ENCODE measurements at regions not wholly inside any gene's neighbourhood (a gene's known extent, or its start where the extent isn't known, plus 50 kb on each side); places are given as distances from the start of the nearest gene placed in this dataset.
"Not testable (repeated sequence)": the region's sequence is repeated elsewhere in the genome, so short reads cannot be mapped to it uniquely, and the experiment has no call there.

GRCh38 chr19:41495589-41495988 lies 52.6 kb downstream of the ERICH4 start:
- DNase-seq (ENCODE audit: insufficient read length, low spot score) (no peak), FAIRE-seq (no peak)
- TF ChIP-seq POU2F2 (IDR thresholded peaks at IDR 0.05; ENCODE audit: low read depth, low read length): no peak
- no peak for TF ChIP-seq TAF1 (IDR thresholded peaks at IDR 0.05; ENCODE audit: low read depth, low read length)
- no peak for TF ChIP-seq POLR2A (IDR thresholded peaks at IDR 0.05; ENCODE audit: low read depth, low read length)
- TF ChIP-seq PAX5 (IDR thresholded peaks at IDR 0.05; ENCODE audit: insufficient read depth, low read length, severe bottlenecking): no peak
- TF ChIP-seq POLR2AphosphoS5 (IDR thresholded peaks at IDR 0.05; ENCODE audit: low read depth, low read length): no peak
- no peak for TF ChIP-seq SPI1 (IDR thresholded peaks at IDR 0.05; ENCODE audit: low read depth, low read length)

DNA sequence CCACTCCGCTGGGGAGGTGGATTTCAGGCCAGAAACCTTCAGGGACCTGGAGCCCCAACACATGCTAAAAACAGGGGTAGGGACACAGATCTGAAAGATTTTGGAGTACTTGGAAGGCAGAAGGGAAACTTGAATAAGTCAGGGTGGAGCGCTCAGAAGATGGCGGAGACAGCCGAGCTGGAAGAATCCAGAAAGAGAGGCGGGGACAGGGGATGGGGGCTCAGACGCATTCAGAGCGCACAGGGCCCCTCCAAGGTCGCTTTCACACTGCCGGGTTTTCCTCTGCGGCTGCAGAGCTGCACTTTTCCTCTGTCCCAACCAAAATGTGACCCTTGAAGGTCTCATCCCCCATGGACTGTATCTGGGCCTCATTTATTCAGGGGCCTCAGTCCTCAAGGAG lies 56.9 kb downstream of the ERICH4 start:
- TF ChIP-seq TAF1 (IDR thresholded peaks at IDR 0.05; ENCODE audit: low read depth, low read length) (no peak), SPI1 (IDR thresholded peaks at IDR 0.05; ENCODE audit: low read depth, low read length) (no peak), POLR2A (IDR thresholded peaks at IDR 0.05; ENCODE audit: low read depth, low read length) (no peak), POU2F2 (IDR thresholded peaks at IDR 0.05; ENCODE audit: low read depth, low read length) (no peak), PAX5 (IDR thresholded peaks at IDR 0.05; ENCODE audit: insufficient read depth, low read length, severe bottlenecking) (no peak), POLR2AphosphoS5 (IDR thresholded peaks at IDR 0.05; ENCODE audit: low read depth, low read length) (no peak)
- FAIRE-seq (no peak), DNase-seq (ENCODE audit: insufficient read length, low spot score) (no peak)

DNA sequence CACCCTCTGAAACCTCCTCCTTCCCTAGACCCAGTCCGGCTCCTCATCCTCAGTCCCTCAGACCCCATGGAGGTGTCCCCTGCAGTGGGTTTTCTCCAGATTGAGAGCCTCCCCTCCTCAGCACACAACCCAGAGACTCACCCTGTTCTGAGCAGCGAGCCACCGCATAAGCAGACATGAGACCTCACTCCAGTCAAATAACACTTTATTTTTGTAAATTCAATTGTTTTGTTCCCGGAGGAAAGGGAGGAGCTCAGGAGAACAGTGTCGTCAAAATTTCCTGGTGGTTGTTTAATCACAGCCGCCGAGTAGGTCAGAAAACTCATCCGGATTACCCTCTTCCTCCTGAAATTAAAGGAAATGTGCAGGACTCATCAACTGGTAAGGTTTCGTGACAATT lies 57.5 kb downstream of the ERICH4 start:
- TF ChIP-seq POLR2A (IDR thresholded peaks at IDR 0.05; ENCODE audit: low read depth, low read length) (no peak), POLR2AphosphoS5 (IDR thresholded peaks at IDR 0.05; ENCODE audit: low read depth, low read length) (no peak), TAF1 (IDR thresholded peaks at IDR 0.05; ENCODE audit: low read depth, low read length) (no peak), POU2F2 (IDR thresholded peaks at IDR 0.05; ENCODE audit: low read depth, low read length) (no peak)

GRCh38 chr19:41501854-41502253 lies 58.9 kb downstream of the ERICH4 start:
- TF ChIP-seq POU2F2 (IDR thresholded peaks at IDR 0.05; ENCODE audit: low read depth, low read length) (no peak), POLR2A (IDR thresholded peaks at IDR 0.05; ENCODE audit: low read depth, low read length) (no peak), TAF1 (IDR thresholded peaks at IDR 0.05; ENCODE audit: low read depth, low read length) (no peak), POLR2AphosphoS5 (IDR thresholded peaks at IDR 0.05; ENCODE audit: low read depth, low read length) (no peak), PAX5 (IDR thresholded peaks at IDR 0.05; ENCODE audit: insufficient read depth, low read length, severe bottlenecking) (no peak), SPI1 (IDR thresholded peaks at IDR 0.05; ENCODE audit: low read depth, low read length) (no peak)
- FAIRE-seq: no peak
- DNase-seq (ENCODE audit: insufficient read length, low spot score): no peak

More for the DNA sequence above, 57.5 kb downstream of the ERICH4 start:
- DNase-seq (ENCODE audit: insufficient read length, low spot score) (no peak), FAIRE-seq (no peak)

DNA sequence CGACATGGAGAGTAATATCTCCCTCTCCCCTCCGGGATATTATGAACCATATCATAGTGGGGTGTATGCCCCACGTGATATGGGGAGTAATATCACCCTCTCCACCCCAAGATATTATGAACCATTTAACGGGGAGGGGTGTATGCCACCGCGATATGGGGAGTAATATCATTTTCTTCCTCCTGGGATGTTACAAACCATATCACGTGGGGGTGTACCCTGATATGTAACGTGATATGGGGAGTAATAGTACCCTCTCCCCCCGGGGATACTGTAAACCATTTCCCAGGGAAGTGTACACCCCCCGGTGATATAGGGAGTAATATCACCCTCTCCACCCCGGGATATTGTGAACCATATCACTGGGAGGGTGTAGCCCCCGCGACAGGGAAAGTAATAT lies 62.1 kb downstream of the ERICH4 start:
- FAIRE-seq (no peak), DNase-seq (ENCODE audit: insufficient read length, low spot score) (no peak)
- no peak for TF ChIP-seq PAX5 (IDR thresholded peaks at IDR 0.05; ENCODE audit: insufficient read depth, low read length, severe bottlenecking)
- TF ChIP-seq POLR2A (IDR thresholded peaks at IDR 0.05; ENCODE audit: low read depth, low read length): no peak

DNA sequence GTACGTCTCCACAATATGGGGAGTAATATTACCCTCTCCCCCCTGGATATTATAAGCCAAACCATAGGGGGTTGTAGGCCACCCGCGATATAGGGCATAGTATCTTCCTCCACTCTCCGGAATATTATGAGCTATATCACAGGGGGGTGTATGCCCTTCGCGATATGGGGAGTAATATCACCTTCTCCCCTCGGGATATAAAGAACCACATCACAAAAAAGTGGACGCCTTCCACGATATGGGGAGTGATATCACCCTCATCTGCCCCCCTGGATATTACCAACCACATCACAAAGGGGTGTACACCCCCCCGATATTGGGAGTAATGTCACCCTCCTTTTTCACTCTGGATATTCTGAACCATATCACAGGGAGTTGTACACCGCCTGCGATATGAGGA lies 65.5 kb upstream of the CEACAM21 start:
- DNase-seq (ENCODE audit: insufficient read length, low spot score) (no peak), FAIRE-seq (no peak)
- no peak for TF ChIP-seq POLR2A (IDR thresholded peaks at IDR 0.05; ENCODE audit: low read depth, low read length)
- no peak for TF ChIP-seq PAX5 (IDR thresholded peaks at IDR 0.05; ENCODE audit: insufficient read depth, low read length, severe bottlenecking)
- TF ChIP-seq TAF1 (IDR thresholded peaks at IDR 0.05; ENCODE audit: low read depth, low read length): no peak
- TF ChIP-seq POLR2AphosphoS5 (IDR thresholded peaks at IDR 0.05; ENCODE audit: low read depth, low read length): no peak
- TF ChIP-seq POU2F2 (IDR thresholded peaks at IDR 0.05; ENCODE audit: low read depth, low read length): no peak
- no peak for TF ChIP-seq SPI1 (IDR thresholded peaks at IDR 0.05; ENCODE audit: low read depth, low read length)

GRCh38 chr19:41511628-41512027 lies 64.3 kb upstream of the CEACAM21 start:
- DNase-seq (ENCODE audit: insufficient read length, low spot score) (no peak), FAIRE-seq (no peak)
- TF ChIP-seq PAX5 (IDR thresholded peaks at IDR 0.05; ENCODE audit: insufficient read depth, low read length, severe bottlenecking) (no peak), POLR2A (IDR thresholded peaks at IDR 0.05; ENCODE audit: low read depth, low read length) (no peak), POLR2AphosphoS5 (IDR thresholded peaks at IDR 0.05; ENCODE audit: low read depth, low read length) (no peak), TAF1 (IDR thresholded peaks at IDR 0.05; ENCODE audit: low read depth, low read length) (no peak), POU2F2 (IDR thresholded peaks at IDR 0.05; ENCODE audit: low read depth, low read length) (no peak), SPI1 (IDR thresholded peaks at IDR 0.05; ENCODE audit: low read depth, low read length) (no peak)

GRCh38 chr19:41515015-41515652 lies 60.8 kb upstream of the CEACAM21 start:
- TF ChIP-seq POLR2A (IDR thresholded peaks at IDR 0.05; ENCODE audit: low read depth, low read length): no peak
- TF ChIP-seq POU2F2 (IDR thresholded peaks at IDR 0.05; ENCODE audit: low read depth, low read length): no peak
- TF ChIP-seq SPI1 (IDR thresholded peaks at IDR 0.05; ENCODE audit: low read depth, low read length): no peak
- TF ChIP-seq POLR2AphosphoS5 (IDR thresholded peaks at IDR 0.05; ENCODE audit: low read depth, low read length): no peak
- no peak for TF ChIP-seq TAF1 (IDR thresholded peaks at IDR 0.05; ENCODE audit: low read depth, low read length)
- no peak for TF ChIP-seq PAX5 (IDR thresholded peaks at IDR 0.05; ENCODE audit: insufficient read depth, low read length, severe bottlenecking)
- DNase-seq (ENCODE audit: insufficient read length, low spot score) (no peak), FAIRE-seq (no peak)

DNA sequence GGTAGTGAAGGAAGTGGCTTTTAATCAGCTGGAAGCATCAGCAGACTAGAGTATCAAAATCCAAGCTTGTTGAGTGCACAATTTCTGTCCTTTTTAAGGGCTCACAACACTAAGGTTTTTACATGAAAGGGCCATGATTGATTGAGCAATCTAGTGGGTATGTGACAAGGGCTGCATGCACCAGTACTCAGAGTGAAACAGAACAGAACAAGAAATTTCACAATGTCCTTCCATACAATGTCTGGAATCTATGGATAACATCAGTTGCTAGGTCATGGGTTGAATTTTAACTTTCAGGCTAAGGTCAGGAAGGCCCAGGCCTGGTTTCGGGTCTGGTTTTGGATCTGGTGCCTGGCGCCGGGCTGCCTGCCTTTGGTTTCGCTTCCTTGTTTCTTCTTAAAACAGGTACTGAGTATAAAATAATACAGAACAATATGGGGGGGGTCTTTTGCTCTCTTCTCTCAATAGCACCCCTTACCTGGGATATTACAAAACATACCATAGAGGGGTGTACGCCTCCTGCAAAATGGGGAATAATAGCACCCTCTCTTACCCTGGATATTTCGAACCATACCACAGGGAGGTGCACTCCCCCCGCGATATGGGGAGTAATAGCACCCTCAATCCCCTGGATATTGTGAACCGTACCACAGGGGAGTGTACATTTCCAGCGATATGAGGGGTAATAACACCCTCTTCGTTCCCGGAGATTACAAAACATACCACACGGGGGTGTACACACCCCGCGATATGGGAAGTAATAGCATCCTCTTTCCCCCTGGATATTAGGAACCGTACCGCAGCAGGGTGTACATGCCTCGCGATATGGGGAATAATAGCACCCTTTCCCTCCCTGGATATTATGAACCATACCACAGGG lies 59.4 kb upstream of the CEACAM21 start:
- FAIRE-seq: peak; percentile 89
- TF ChIP-seq SPI1 (IDR thresholded peaks at IDR 0.05; ENCODE audit: low read depth, low read length): peak; percentile 75
- DNase-seq (ENCODE audit: insufficient read length, low spot score): not testable (repeated sequence)

DNA sequence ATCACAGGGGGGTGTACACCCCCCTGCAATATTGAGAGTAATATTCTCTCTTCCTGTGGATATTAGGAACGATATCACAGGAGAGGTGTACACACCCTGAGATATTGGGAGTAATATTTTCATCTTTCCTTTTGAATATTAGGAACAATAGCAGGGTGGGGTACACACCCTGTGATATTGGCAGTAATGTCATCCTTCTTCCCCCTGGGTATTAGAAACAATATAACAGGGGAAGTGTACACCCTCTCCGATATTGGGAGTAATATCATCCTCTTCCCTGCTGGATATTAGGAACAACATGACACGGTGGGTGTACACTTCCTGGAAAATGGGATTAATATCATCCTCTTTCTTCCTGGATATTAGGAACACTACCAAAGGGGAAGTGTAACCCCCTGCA lies 57.8 kb upstream of the CEACAM21 start:
- TF ChIP-seq PAX5 (IDR thresholded peaks at IDR 0.05; ENCODE audit: insufficient read depth, low read length, severe bottlenecking) (no peak), TAF1 (IDR thresholded peaks at IDR 0.05; ENCODE audit: low read depth, low read length) (no peak), POU2F2 (IDR thresholded peaks at IDR 0.05; ENCODE audit: low read depth, low read length) (no peak), POLR2AphosphoS5 (IDR thresholded peaks at IDR 0.05; ENCODE audit: low read depth, low read length) (no peak), SPI1 (IDR thresholded peaks at IDR 0.05; ENCODE audit: low read depth, low read length) (no peak), POLR2A (IDR thresholded peaks at IDR 0.05; ENCODE audit: low read depth, low read length) (no peak)
- DNase-seq (ENCODE audit: insufficient read length, low spot score) (no peak), FAIRE-seq (no peak)

Measured in GM12891 (cell line).